ENCODE measurements at regions not wholly inside any gene's neighbourhood (a gene's known extent, or its start where the extent isn't known, plus 50 kb on each side); places are given as distances from the start of the nearest gene placed in this dataset.

- no peak for DNase-seq (ENCODE audit: low spot score)
These were observed 50.2 kb upstream of the LRP8 start for GRCh38 chr1:53378061-53378460.

- no peak for DNase-seq (ENCODE audit: low spot score)
These were observed 51.2 kb upstream of the LRP8 start for GRCh38 chr1:53378932-53379661.

DNA sequence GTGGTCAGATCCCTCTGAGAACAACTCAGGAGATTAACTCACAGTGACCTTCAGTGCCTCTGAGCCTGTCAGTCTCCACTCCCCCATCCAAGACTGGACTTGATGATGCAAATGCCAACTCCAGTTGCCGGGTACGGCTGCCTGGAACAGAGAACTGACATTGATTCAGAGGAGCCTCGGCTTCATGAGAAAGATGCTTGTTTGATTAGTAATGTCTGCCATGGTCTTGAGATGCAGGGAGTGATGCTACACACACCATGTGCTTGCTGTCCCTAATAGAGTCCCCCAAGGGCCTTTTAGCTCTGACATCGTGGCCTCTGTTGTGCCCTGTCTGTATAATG lies 51.8 kb upstream of the LRP8 start:
- DNase-seq (ENCODE audit: low spot score): no peak

DNA sequence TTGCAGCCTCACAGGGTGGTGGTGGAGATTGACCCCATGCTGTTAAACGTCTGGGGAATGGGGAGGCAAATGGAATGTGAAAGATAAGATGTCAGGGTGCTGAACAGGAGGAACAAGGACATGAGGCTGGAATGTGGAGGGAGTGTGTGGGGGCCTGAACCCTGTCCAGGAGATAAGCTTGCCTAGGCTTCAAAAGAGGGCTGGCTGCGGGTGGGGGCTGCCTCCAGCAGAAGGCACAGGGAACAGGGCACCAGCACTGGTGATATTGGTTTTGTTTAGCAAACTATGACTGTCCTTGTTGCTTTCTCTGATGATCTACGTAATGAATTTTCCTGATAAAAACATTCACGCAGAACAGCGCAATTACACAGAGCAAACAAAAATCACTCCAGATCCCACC lies 52.4 kb upstream of the LRP8 start:
- DNase-seq (ENCODE audit: low spot score): no peak

GRCh38 chr1:53381790-53382401 lies 54.0 kb upstream of the LRP8 start:
- DNase-seq (ENCODE audit: low spot score): peak; percentile 78

GRCh38 chr1:53383136-53383870 lies 55.4 kb upstream of the LRP8 start:
- DNase-seq (ENCODE audit: low spot score): no peak

DNA sequence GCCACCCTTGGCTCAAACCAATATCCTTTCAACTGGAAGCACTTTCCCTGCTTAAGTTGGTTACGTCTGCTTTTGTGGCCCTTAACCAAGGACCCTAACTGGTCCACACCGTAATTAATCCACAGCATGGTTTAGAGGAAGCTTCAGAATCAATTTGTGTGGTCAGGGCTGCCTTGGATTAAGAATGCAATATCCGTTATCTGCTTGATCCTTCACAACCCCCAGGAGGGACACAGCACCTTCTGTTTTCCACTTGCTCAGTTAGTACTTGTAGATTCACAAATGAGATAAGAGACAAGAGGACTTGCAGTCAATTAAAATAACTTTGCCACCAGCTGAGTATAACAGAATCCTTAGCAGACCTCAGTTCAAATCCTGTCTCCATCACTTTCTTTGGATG lies 56.9 kb upstream of the LRP8 start:
- no peak for DNase-seq (ENCODE audit: low spot score)

DNA sequence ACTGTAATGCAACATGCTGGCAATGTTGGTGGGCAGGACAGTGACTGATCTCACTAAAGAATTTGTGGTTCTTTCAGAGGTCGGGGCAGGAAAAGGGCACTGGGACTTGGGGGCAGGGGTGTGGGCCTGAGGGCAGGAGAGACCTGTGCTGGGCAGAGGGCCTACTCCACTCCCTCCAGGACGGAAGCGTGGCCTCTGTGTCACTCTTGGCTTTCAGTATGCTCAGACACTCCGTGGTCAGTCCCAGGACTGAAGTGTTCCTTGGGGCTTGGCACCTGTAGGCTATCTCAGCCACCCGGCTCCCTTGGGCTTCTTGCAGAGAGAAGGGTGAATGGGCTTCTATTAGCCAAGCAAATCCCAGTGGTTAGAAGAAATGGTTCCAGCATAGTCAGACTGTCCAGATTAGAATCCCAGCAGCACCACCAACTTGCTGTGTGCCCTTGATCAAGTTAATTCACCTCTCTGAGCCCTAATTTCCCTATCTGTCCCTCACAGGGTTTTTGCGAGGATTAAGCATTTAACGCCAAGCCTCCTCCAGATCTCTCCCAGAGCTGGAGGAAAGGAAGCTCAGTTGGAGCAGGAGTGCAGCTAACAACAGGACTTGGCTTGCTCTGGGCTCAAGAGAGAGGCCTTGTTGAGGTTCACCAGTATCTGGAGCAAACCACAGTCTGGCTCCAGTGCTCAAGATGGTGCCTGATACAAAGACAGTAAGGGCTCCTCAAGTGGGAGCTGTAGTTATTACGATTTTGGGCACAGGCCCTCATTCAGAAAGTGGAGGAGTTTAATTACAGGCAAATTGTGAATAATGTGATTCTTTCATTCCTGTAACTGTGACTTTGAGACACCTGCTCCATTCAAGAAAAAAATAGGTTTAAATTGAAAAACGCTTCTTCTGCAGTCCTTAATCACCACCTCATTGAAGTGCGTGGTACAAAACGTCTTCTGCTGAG lies 57.7 kb upstream of the LRP8 start:
- no peak for DNase-seq (ENCODE audit: low spot score)

- no peak for DNase-seq (ENCODE audit: low spot score)
These were observed 61.1 kb upstream of the LRP8 start for GRCh38 chr1:53388963-53389362.

DNA sequence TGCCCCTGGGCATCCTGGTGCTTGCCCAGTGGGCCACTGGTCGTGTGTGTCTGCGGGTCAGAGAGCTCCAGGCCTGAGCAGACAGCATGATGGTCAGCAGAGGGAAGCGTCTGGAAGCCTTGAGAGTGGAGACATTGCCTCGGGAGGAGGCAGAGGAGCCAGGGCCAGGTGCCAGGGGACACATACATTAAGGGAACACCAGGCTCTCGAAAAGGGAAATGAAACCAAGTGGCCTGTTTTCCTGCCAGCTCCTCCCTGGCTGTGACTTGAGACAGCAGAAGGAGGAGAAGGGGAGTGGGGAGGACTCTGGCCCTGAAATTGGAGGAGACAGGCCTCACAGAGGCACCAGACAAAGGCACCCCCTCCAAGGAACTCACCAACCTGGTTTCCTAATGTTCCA lies 62.4 kb upstream of the LRP8 start:
- DNase-seq (ENCODE audit: low spot score): no peak

- no peak for DNase-seq (ENCODE audit: low spot score)
These were observed 62.9 kb upstream of the LRP8 start for GRCh38 chr1:53390736-53391135.

DNA sequence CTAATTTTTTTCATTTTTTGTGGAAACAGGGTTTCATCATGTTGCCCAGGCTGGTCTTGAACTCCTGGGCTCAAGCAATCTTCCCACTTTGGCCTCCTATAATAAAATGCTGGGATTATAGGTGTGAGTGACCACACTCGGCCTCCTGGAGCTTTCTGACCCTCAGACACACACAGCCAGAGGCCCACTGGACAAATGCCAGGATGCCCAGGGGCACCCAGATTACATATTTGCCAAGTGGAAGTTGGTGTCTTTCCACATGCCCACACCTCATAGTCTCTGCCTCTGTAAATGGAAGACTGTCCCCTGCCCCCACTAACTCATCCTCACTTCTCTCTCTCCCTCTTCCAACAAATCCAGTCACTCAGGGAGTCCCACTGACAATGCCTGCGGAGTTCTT lies 63.4 kb upstream of the LRP8 start:
- DNase-seq (ENCODE audit: low spot score): peak; percentile 37

GRCh38 chr1:53391982-53392381 lies 64.1 kb upstream of the LRP8 start:
- DNase-seq (ENCODE audit: low spot score): peak; percentile 41

DNA sequence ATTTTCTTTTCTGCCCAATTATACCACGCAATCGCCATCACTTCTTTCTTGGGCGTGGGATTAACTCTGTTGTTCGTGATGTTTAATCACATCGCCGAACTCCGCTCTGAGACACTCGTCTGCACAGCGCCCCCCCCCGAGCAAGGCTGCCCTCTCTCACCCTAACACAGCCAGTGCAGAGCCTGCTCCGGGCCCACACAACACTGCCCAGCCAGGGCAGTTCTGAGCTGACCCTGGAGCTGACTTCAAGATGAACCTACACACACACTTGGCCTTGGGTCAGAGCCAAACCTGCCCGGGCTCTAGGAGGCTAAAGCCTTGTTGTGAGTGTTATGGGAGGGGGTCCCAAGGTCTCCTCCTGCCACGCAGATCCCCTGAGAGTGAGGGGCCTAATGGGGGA lies 64.6 kb upstream of the LRP8 start:
- no peak for DNase-seq (ENCODE audit: low spot score)

DNA sequence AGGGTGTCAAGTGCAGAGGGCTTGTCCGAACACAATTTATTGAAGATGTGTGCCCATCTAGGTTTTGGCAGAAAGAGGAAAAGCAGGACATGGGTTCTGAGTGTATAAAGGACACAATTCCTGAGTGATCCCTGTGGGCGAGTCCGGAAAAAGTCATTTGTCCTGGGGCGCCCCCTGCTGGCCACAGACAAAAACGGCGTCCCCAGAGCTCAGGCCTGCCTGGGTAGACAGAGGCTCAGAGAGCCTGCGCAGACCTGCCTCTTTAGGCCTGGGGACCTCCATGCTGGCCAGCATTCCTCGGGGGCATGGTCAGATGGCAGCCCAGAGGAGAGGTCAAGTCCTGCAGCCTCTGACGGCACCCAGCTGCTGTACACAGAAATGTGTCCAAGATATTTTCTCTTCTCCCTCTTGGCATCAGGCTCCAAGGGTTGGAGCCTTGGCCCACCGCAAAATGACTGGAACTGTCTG lies 65.5 kb upstream of the LRP8 start:
- DNase-seq (ENCODE audit: low spot score): peak; percentile 74

DNA sequence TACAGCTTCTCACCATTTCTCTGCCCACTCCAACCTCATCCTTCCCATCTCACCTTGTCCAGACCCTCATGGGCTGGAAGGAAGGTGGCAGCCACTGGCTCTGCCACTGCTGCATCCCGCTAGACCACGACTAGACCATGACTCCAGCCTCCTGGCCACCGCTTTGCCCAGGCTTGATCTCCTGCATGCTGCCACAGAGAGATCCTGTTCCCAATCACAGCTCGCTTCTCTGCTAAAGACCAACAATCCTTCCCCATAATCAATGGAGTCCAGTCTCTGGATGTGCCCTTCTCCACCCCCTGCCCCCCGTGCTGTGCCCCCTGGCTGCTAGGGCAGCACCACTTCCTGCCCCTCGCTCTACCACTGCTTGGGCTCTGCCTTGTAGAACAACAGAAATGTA lies 64.9 kb upstream of the DMRTB1 start:
- DNase-seq (ENCODE audit: low spot score): no peak

DNA sequence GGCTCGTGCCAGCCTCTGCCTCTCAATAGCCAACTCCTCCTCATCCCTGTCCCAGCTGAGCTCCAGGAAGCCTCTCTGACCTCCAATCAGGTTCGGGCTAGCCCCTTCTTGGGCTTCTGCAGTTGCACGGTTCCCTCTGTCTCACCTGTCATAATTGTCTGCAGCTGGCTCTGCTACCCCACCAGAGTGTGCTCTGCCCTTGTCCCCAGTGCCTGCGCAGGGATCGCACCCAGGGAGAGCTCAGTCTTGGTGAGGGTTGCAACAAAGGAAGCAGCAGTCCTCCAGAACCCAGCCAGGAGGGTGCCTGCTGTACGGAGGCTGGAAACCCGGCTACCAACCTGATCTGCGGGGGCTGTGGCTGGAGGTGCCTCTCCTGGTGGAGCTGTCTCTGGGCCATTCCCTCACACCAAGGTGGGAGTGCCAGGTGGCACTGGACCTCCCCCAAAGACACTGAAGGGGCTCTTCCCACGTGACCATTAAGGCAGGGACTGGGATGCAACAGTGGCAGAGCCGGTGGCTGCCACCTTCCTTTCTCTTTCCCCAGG lies 63.5 kb upstream of the DMRTB1 start:
- DNase-seq (ENCODE audit: low spot score): no peak

- DNase-seq (ENCODE audit: low spot score): no peak
These were observed 62.5 kb upstream of the DMRTB1 start for GRCh38 chr1:53396573-53397268.

DNA sequence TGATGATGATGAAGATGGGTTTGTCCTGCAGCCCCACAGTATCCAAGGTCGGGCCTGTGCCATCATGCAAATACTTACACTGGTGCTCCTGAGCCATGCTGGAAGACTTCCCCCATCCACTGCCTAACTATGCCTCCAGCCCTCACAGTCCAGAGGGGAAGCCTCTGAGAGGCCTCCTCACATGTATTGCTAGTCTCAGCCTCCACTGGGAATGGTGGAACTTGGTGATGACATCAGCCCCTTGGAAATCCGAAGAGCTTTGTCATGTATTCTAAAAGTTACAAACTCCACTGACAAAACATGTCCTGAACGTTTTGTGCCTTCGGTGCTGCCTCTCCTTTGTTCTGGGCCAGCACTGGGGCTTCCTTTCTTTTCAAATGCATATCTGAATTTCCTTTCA lies 61.1 kb upstream of the DMRTB1 start:
- no peak for DNase-seq (ENCODE audit: low spot score)

DNA sequence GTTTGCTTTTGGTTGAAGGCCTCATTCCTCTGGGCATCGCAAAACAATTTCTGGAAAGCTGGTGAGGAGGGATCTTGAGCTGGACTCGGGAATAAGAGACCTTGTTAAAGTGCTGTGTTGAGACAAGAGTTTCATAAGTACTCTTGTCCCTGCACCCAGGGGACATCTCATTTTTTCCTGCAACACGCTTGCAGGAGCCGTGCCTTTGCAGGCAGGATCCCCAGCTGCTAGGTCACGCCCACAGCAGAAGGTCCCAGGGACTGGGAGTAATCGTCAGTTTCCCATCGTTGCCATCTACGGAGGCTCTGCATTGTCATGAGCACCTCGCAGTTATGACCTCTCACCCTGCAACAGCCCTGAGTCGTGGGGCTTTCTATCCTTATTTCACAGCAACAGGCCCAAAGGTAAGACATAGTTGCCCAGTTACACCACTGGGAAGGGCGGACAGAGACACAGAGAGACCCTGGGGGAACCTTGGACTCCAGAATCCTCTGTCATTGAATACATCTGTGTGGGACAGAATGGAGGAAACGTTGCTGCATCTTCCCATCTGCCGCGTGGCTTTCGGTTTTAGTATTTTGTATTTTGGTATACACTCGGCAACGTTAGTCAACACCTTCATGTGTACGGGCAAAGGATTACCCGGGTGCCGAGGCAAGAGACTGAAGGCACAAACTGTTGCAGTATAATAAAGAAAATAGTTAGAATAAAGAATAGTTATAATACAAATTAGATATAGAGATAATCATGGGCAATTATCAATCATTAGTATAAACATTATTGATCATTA lies 60.4 kb upstream of the DMRTB1 start:
- no peak for DNase-seq (ENCODE audit: low spot score)
